ENCODE measurements at regions not wholly inside any gene's neighbourhood (a gene's known extent, or its start where the extent isn't known, plus 50 kb on each side); places are given as distances from the start of the nearest gene placed in this dataset.

DNA sequence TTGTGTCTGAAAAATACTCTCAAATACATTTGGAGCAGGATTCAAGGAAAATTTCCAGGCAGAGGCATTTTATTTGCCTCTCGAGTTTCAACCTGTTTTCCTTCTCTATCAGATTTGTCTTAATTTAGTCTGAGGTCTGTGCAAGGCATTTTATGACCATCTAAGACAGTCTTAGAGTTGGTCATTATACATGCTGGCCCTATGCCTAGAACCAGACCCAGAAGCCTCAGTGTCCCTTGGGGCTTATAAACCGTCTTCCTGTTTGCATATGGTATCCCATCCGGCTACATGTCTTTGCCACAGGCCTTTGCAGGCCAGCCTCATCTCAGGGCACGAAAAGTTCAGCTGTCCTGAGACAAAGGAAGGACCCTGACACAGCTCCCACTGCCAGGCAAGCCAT is 346.1 kb downstream of the SIPA1L2 start:
- no peaks in the 10 kb centered on the region for H3K27me3 ChIP-seq (ENCODE audit: control insufficient read depth, insufficient read depth, low read length, poor library complexity, severe bottlenecking)
- 96% methylated on average over 4 of the region's 4 CpGs for WGBS, 2 experiments
- no peaks in the 10 kb centered on the region for H3K36me3 ChIP-seq (ENCODE audit: control insufficient read depth, insufficient read depth, low read length)
- H3K27ac ChIP-seq (ENCODE audit: insufficient read depth, low read depth, low read length, poor library complexity, severe bottlenecking): no peak overlapping the region
- H3K4me3 ChIP-seq (ENCODE audit: insufficient read depth, low read depth, low read length): no peak overlapping the region
- H3K9me3 ChIP-seq (ENCODE audit: control insufficient read depth, low read length): no peaks in the 10 kb centered on the region
- H3K4me1 ChIP-seq (ENCODE audit: control insufficient read depth, insufficient read depth, low read length): peaks cover 2% of the 10 kb centered on the region

DNA sequence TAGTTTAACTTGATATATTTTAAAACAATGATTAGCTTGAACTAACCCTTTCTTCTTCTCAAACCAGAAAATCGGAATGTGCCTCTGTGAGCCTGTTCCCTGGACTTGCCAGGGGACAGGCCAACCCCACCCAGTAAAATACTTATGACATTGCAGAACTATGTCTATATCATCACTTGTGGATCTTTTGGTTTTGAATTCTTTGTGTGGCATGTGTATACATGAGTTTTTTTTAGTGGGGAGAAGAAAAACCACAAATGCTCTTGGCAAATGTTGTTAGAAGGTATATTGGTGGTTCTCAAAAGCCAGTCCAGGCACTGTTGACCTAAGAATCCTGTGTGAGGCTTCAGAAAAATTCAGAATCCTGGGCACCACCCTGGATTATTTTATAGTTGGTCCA is 347.4 kb downstream of the SIPA1L2 start:
- H3K4me3 ChIP-seq (ENCODE audit: insufficient read depth, low read depth, low read length): no peak overlapping the region
- WGBS, 2 experiments: 88 to 100% methylated on average over 1 of the region's 1 CpG
- H3K36me3 ChIP-seq (ENCODE audit: control insufficient read depth, insufficient read depth, low read length): no peaks in the 10 kb centered on the region
- peaks cover 9% of the 10 kb centered on the region for H3K4me1 ChIP-seq (ENCODE audit: control insufficient read depth, insufficient read depth, low read length)
- no peaks in the 10 kb centered on the region for H3K9me3 ChIP-seq (ENCODE audit: control insufficient read depth, low read length)
- no peaks in the 10 kb centered on the region for H3K27me3 ChIP-seq (ENCODE audit: control insufficient read depth, insufficient read depth, low read length, poor library complexity, severe bottlenecking)
- no peak overlapping the region for H3K27ac ChIP-seq (ENCODE audit: insufficient read depth, low read depth, low read length, poor library complexity, severe bottlenecking)

- Histone ChIP-seq H3K27me3 (ENCODE audit: control insufficient read depth, insufficient read depth, low read length, poor library complexity, severe bottlenecking) (no peaks in the 10 kb centered on the region), H3K36me3 (ENCODE audit: control insufficient read depth, insufficient read depth, low read length) (no peaks in the 10 kb centered on the region), H3K4me3 (ENCODE audit: insufficient read depth, low read depth, low read length) (no peak overlapping the region), H3K9me3 (ENCODE audit: control insufficient read depth, low read length) (no peaks in the 10 kb centered on the region), H3K4me1 (ENCODE audit: control insufficient read depth, insufficient read depth, low read length) (peaks cover 9% of the 10 kb centered on the region), H3K27ac (ENCODE audit: insufficient read depth, low read depth, low read length, poor library complexity, severe bottlenecking) (no peak overlapping the region)
- WGBS, 2 experiments: 5 to 6% methylated on average over 4 of the region's 4 CpGs
Measured at GRCh38 chr1:232280910-232281309, 349.0 kb downstream of the SIPA1L2 start.

GRCh38 chr1:232279909-232280400 is 350.0 kb downstream of the SIPA1L2 start:
- Histone ChIP-seq H3K4me3 (ENCODE audit: insufficient read depth, low read depth, low read length) (no peak overlapping the region), H3K4me1 (ENCODE audit: control insufficient read depth, insufficient read depth, low read length) (peaks cover 9% of the 10 kb centered on the region), H3K27ac (ENCODE audit: insufficient read depth, low read depth, low read length, poor library complexity, severe bottlenecking) (no peak overlapping the region), H3K27me3 (ENCODE audit: control insufficient read depth, insufficient read depth, low read length, poor library complexity, severe bottlenecking) (no peaks in the 10 kb centered on the region), H3K9me3 (ENCODE audit: control insufficient read depth, low read length) (no peaks in the 10 kb centered on the region), H3K36me3 (ENCODE audit: control insufficient read depth, insufficient read depth, low read length) (no peaks in the 10 kb centered on the region)
- WGBS, 2 experiments: 82 to 84% methylated on average over 3 of the region's 3 CpGs

DNA sequence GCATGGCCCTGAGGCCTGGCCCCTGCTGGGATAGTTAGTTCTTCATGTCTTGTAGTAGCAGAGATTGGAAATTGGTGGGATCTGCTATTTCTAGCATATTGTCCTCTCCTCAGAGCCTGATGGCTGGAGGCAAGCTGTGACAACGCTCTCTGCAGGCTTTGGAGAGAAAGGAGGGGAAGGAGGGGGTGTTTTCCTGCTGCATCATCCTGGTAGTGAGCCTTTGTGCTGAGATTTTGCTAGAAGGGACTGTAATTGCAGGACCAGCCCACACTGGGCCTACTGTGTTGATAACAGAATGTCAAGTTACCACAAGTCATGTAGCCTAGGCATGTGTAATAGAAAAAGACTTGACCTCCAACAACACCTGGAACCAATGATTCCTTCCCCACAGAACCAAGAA is 351.0 kb downstream of the SIPA1L2 start:
- Histone ChIP-seq H3K27ac (ENCODE audit: insufficient read depth, low read depth, low read length, poor library complexity, severe bottlenecking) (no peak overlapping the region), H3K4me1 (ENCODE audit: control insufficient read depth, insufficient read depth, low read length) (peaks cover 9% of the 10 kb centered on the region), H3K36me3 (ENCODE audit: control insufficient read depth, insufficient read depth, low read length) (no peaks in the 10 kb centered on the region), H3K27me3 (ENCODE audit: control insufficient read depth, insufficient read depth, low read length, poor library complexity, severe bottlenecking) (no peaks in the 10 kb centered on the region), H3K4me3 (ENCODE audit: insufficient read depth, low read depth, low read length) (no peak overlapping the region), H3K9me3 (ENCODE audit: control insufficient read depth, low read length) (no peaks in the 10 kb centered on the region)
- 37 to 56% methylated on average over 1 of the region's 1 CpG for WGBS, 2 experiments

DNA sequence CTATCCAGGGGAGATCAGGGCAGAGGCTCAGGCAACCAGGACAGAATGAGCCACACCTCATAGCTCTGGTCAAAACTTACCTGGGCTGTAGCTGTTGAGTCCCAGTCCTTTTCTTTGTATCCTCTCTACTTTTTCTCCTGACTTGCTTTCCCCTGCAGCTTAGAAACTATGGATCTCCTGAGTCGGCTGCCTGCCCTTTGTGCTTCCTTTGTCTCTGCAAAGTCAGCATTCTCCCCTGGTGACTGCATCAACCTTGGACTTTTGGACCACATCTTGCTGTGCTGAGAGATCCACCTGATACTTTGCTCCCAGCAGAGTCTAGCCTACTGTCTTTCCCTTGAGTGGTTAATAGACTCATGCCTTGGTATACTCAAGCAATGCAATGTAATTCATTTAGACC is 353.3 kb downstream of the SIPA1L2 start:
- WGBS, 2 experiments: 84 to 93% methylated on average over 1 of the region's 1 CpG
- Histone ChIP-seq H3K4me1 (ENCODE audit: control insufficient read depth, insufficient read depth, low read length) (peaks cover 9% of the 10 kb centered on the region), H3K27me3 (ENCODE audit: control insufficient read depth, insufficient read depth, low read length, poor library complexity, severe bottlenecking) (no peaks in the 10 kb centered on the region), H3K4me3 (ENCODE audit: insufficient read depth, low read depth, low read length) (no peak overlapping the region), H3K9me3 (ENCODE audit: control insufficient read depth, low read length) (no peaks in the 10 kb centered on the region), H3K27ac (ENCODE audit: insufficient read depth, low read depth, low read length, poor library complexity, severe bottlenecking) (no peak overlapping the region), H3K36me3 (ENCODE audit: control insufficient read depth, insufficient read depth, low read length) (no peaks in the 10 kb centered on the region)

- no peaks in the 10 kb centered on the region for H3K27me3 ChIP-seq (ENCODE audit: control insufficient read depth, insufficient read depth, low read length, poor library complexity, severe bottlenecking)
- H3K27ac ChIP-seq (ENCODE audit: insufficient read depth, low read depth, low read length, poor library complexity, severe bottlenecking): no peak overlapping the region
- H3K4me1 ChIP-seq (ENCODE audit: control insufficient read depth, insufficient read depth, low read length): peaks cover 9% of the 10 kb centered on the region
- H3K36me3 ChIP-seq (ENCODE audit: control insufficient read depth, insufficient read depth, low read length): no peaks in the 10 kb centered on the region
- no peaks in the 10 kb centered on the region for H3K9me3 ChIP-seq (ENCODE audit: control insufficient read depth, low read length)
- 89 to 90% methylated on average over 11 of the region's 11 CpGs for WGBS, 2 experiments
- no peak overlapping the region for H3K4me3 ChIP-seq (ENCODE audit: insufficient read depth, low read depth, low read length)
Measured at GRCh38 chr1:232274999-232275710, 354.8 kb downstream of the SIPA1L2 start.

DNA sequence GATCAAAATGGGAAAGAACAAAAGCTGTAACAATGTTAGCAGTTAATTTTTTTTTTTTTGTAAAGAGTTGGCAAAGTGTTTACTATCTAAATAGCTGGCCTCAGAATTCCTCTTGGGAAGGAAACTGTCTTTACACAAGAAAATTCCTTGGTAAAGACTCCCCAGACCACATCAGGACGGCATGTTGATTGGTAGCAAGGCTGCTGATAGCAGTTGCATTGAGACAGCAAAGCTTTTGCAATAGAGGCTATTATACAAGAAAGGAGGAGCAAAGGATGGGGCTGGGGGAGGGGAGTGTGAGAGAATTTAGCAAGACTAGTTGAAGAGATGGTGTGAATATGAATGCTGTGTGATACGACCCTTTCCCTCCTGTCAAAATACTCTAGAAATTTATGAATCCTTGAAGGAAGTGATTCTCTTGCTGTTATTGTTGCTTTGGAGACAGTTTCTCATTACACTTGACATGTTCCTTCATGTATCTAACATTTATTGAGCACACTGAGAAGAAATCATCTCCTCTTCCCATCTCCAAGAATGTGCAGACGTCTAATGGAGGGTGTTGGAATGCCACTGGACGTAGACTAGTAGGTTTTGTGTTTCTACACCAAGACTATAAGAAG is 355.6 kb downstream of the SIPA1L2 start:
- H3K27ac ChIP-seq (ENCODE audit: insufficient read depth, low read depth, low read length, poor library complexity, severe bottlenecking): no peak overlapping the region
- H3K4me3 ChIP-seq (ENCODE audit: insufficient read depth, low read depth, low read length): no peak overlapping the region
- 94 to 98% methylated on average over 3 to 4 of the region's 4 CpGs for WGBS, 2 experiments

DNA sequence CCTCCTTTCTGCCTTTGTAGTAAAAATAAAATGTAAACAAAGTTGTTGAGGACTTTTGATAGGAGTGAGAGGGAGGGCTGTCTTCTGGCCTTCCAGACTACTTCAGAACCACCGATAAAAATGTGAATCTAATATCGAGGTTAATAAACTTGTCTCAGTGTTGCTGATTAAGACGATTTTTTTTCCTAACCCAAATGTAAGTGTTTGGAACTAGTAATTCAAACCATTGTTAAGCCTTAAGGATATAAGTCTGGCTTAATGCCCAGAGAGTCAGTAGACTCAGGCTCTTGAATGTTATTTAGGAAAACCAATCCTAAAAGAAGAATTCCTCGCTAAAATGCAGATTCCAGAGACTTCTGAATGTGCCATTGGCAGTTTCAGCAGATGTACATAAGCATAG is 356.9 kb downstream of the SIPA1L2 start:
- Histone ChIP-seq H3K4me3 (ENCODE audit: insufficient read depth, low read depth, low read length) (no peak overlapping the region), H3K4me1 (ENCODE audit: control insufficient read depth, insufficient read depth, low read length) (no peaks in the 10 kb centered on the region), H3K27ac (ENCODE audit: insufficient read depth, low read depth, low read length, poor library complexity, severe bottlenecking) (no peak overlapping the region), H3K27me3 (ENCODE audit: control insufficient read depth, insufficient read depth, low read length, poor library complexity, severe bottlenecking) (no peaks in the 10 kb centered on the region), H3K36me3 (ENCODE audit: control insufficient read depth, insufficient read depth, low read length) (no peaks in the 10 kb centered on the region), H3K9me3 (ENCODE audit: control insufficient read depth, low read length) (no peaks in the 10 kb centered on the region)
- 90 to 97% methylated on average over 4 of the region's 4 CpGs for WGBS, 2 experiments

More for the DNA sequence above, 355.6 kb downstream of the SIPA1L2 start:
- Histone ChIP-seq H3K36me3 (ENCODE audit: control insufficient read depth, insufficient read depth, low read length) (no peaks in the 10 kb centered on the region), H3K4me1 (ENCODE audit: control insufficient read depth, insufficient read depth, low read length) (peaks cover 9% of the 10 kb centered on the region), H3K9me3 (ENCODE audit: control insufficient read depth, low read length) (no peaks in the 10 kb centered on the region), H3K27me3 (ENCODE audit: control insufficient read depth, insufficient read depth, low read length, poor library complexity, severe bottlenecking) (no peaks in the 10 kb centered on the region)

DNA sequence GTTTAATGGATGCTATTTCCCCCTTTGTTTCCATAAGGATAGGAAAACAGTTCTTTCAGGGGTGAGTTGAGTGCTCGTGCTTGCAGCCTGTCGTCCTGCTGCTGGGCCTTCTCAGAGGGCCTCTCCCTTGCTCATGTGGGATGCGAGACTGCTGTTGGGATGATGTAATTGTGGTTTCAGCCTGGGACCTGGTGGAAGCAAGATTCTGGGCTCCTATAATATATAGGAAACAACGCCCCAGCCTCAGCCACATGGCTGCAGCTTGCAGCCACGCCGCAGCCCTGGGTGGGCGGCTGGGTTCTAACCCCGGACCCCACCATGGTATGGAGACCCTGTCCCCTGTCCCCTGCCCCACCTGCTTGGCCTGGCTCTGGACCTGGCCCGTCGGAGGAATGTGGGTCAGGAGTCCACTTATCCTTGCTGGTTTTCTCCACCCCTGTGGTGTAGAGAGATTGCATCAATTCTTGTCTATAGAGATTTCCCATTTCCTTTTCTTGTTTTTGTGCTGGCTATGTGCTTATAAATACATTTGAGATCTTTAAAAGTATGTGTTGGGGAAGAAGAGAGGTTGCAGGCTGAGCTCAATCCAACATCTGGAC is 357.8 kb downstream of the SIPA1L2 start:
- Histone ChIP-seq H3K27me3 (ENCODE audit: control insufficient read depth, insufficient read depth, low read length, poor library complexity, severe bottlenecking) (no peaks in the 10 kb centered on the region), H3K27ac (ENCODE audit: insufficient read depth, low read depth, low read length, poor library complexity, severe bottlenecking) (no peak overlapping the region)
- WGBS, 2 experiments: 90 to 93% methylated on average over 10 of the region's 10 CpGs

More for the DNA sequence above, 357.8 kb downstream of the SIPA1L2 start:
- H3K36me3 ChIP-seq (ENCODE audit: control insufficient read depth, insufficient read depth, low read length): no peaks in the 10 kb centered on the region
- H3K4me3 ChIP-seq (ENCODE audit: insufficient read depth, low read depth, low read length): no peak overlapping the region
- no peaks in the 10 kb centered on the region for H3K9me3 ChIP-seq (ENCODE audit: control insufficient read depth, low read length)
- H3K4me1 ChIP-seq (ENCODE audit: control insufficient read depth, insufficient read depth, low read length): no peaks in the 10 kb centered on the region
